Endothelial cell of umbilical vein (primary cell): ENCODE measurements at regions not wholly inside any gene's neighbourhood (a gene's known extent, or its start where the extent isn't known, plus 50 kb on each side); places are given as distances from the start of the nearest gene placed in this dataset.

Experiments
- BruUV-seq: library from RNA; stranded (reverse); fragments of 400-500 nt; replicated peaks from 2 replicates; lab custom pipeline; 2021; lab: Mats Ljungman, UMichigan
- CTCF ChIA-PET: fragments of 300-600, 350-600 bp; sonication (Branson Sonifier 250); formaldehyde crosslinking; loops from one replicate; lab custom pipeline; 2021; ENCODE audit warnings: antibody characterized with exemption, inconsistent platforms; lab: Charles Lee
- POLR2A ChIA-PET: fragments of 300-600, 350-600 bp; sonication (Branson Sonifier 250); formaldehyde crosslinking; loops from one replicate; lab custom pipeline; 2021; ENCODE audit warnings: antibody characterized with exemption, inconsistent platforms; lab: Charles Lee
- DNase-seq: peaks from one replicate; pipeline ENCODE4 v3.0.0-alpha.2; 2011; ENCODE audit warnings: low read depth, low spot score
- FAIRE-seq: peaks from 2 replicates; lab custom pipeline; 2011; peaks lifted over from hg19 to GRCh38; lab: Jason Lieb, UNC
- H2AFZ ChIP-seq: 2 replicates; pipeline ENCODE4 v1.6.0; 2012; ENCODE audit warnings: low read depth, low read length, control low read depth, inconsistent platforms
- H3K27ac ChIP-seq: 2 replicates; pipeline ENCODE4 v1.5.1; 2011; ENCODE audit warnings: low read depth, mild to moderate bottlenecking, control low read depth, low read length, moderate library complexity; ENCODE audit not compliant: insufficient read depth
- H3K27me3 ChIP-seq, 2 experiments: 2 replicates each; pipeline versions ENCODE4 v1.6.0 to v1.6.1; 2011; ENCODE audit warnings: low read length in 2 of 2, mixed read lengths in 1 of 2; ENCODE audit not compliant: control insufficient read depth in 2 of 2, insufficient read depth in 2 of 2
- H3K36me3 ChIP-seq, 2 experiments: 2 replicates in 1 of 2; 3 replicates in 1 of 2; pipeline ENCODE4 v1.5.1; 2011; ENCODE audit warnings: low read length in 2 of 2, mild to moderate bottlenecking in 1 of 2, moderate library complexity in 1 of 2; ENCODE audit not compliant: control insufficient read depth in 2 of 2, insufficient read depth in 2 of 2; ENCODE audit errors: extremely low read depth in 1 of 2
- H3K4me1 ChIP-seq: 3 replicates; pipeline ENCODE4 v1.5.1; 2011; ENCODE audit warnings: mild to moderate bottlenecking, low read length; ENCODE audit not compliant: control insufficient read depth, insufficient read depth; ENCODE audit errors: extremely low read depth
- H3K4me2 ChIP-seq: 2 replicates; pipeline ENCODE4 v1.6.1; 2011; ENCODE audit warnings: low read length, control low read depth, mixed read lengths; ENCODE audit not compliant: insufficient read depth
- H3K4me3 ChIP-seq, 3 experiments: fragments of 200-600 bp in 1 of 3; sonication (generic), shearing (Covaris generic) in 1 of 3; replicated peaks in 1 of 3; 2 replicates each; pipeline ENCODE4 v1.5.1; 2011 to 2016; ENCODE audit warnings: control low read depth in 3 of 3, low read length in 3 of 3, mild to moderate bottlenecking in 2 of 3, inconsistent platforms in 1 of 3, low read depth in 1 of 3, moderate library complexity in 1 of 3; ENCODE audit not compliant: insufficient read depth in 1 of 3
- H3K79me2 ChIP-seq: 2 replicates; pipeline ENCODE4 v1.6.0; 2012; ENCODE audit warnings: low read length, inconsistent platforms; ENCODE audit not compliant: control insufficient read depth, insufficient read depth
- H3K9ac ChIP-seq: replicated peaks from 2 replicates; pipeline ENCODE3; 2011; ENCODE audit warnings: low read length, control low read depth; ENCODE audit not compliant: insufficient read depth; ENCODE audit errors: extremely low read depth
- H3K9me1 ChIP-seq: replicated peaks from 3 replicates; pipeline ENCODE4 v1.6.0; 2011; ENCODE audit warnings: mild to moderate bottlenecking, low read length; ENCODE audit not compliant: control insufficient read depth, insufficient read depth; ENCODE audit errors: extremely low read depth
- H3K9me3 ChIP-seq: replicated peaks from 2 replicates; pipeline ENCODE4 v1.5.1; 2012; ENCODE audit warnings: low read length, inconsistent platforms; ENCODE audit not compliant: control insufficient read depth, insufficient read depth
- H4K20me1 ChIP-seq: replicated peaks from 2 replicates; pipeline ENCODE3; 2011; ENCODE audit warnings: mild to moderate bottlenecking, low read length; ENCODE audit not compliant: control insufficient read depth, insufficient read depth; ENCODE audit errors: extremely low read depth
- EZH2 ChIP-seq: IDR thresholded peaks from 2 replicates; pipeline ENCODE4 v1.6.1; 2012; ENCODE audit warnings: borderline replicate concordance, low read depth, mild to moderate bottlenecking, moderate library complexity, low read length, inconsistent platforms; ENCODE audit not compliant: severe bottlenecking
- FOS ChIP-seq: IDR thresholded peaks from 2 replicates; pipeline ENCODE4 v1.6.1; 2011; ENCODE audit warnings: mild to moderate bottlenecking, low read length, moderate library complexity, borderline replicate concordance; ENCODE audit not compliant: insufficient read depth
- GATA2 ChIP-seq: IDR thresholded peaks from 2 replicates; pipeline ENCODE4 v1.7.0; 2011; ENCODE audit warnings: low read depth, mild to moderate bottlenecking, moderate library complexity, mixed read lengths, low read length; ENCODE audit not compliant: insufficient read length, insufficient read depth
- JUN ChIP-seq: IDR thresholded peaks from 2 replicates; pipeline ENCODE4 v1.6.1; 2011; ENCODE audit warnings: borderline replicate concordance, low read depth; ENCODE audit not compliant: insufficient read length, insufficient read depth
- MYC ChIP-seq: IDR thresholded peaks from one replicate; pipeline ENCODE4 v1.6.1; 2011; ENCODE audit warnings: mild to moderate bottlenecking, low read depth, low read length
- POLR2A ChIP-seq: IDR thresholded peaks from 2 replicates; pipeline ENCODE4 v1.6.1; 2012; ENCODE audit warnings: low read depth, mild to moderate bottlenecking, control low read depth, low read length
- POLR2AphosphoS5 ChIP-seq: IDR thresholded peaks from 2 replicates; pipeline ENCODE4 v1.6.1; 2012; ENCODE audit warnings: low read depth, mild to moderate bottlenecking, control low read depth, low read length, moderate library complexity; ENCODE audit not compliant: insufficient read depth
- dilution Hi-C: fragments of 300-500 bp; cut with MboI; formaldehyde crosslinking; loops from one replicate; pipeline ENCODE4 v1.15.0; 2019; ENCODE audit warnings: low sequenced_read_pairs; ENCODE audit not compliant: extremely low pct_ligation_motif_present
- intact Hi-C: fragments of 100-400 bp; cut with micrococcal nuclease; formaldehyde crosslinking; loops from one replicate; pipeline ENCODE4 v1.10.0; 2022
- TF ChIP-seq, protein P1 (sequence below): IDR thresholded peaks from 2 replicates; pipeline ENCODE4 v1.6.1; 2011; ENCODE audit not compliant: insufficient read depth, insufficient read length
- TF ChIP-seq, protein P2 (sequence below), 2 donors: IDR thresholded peaks; 1 replicate in 1 of 2; 2 replicates in 1 of 2; pipeline ENCODE4 v1.5.1; 2011; ENCODE audit warnings: low read length in 2 of 2, mild to moderate bottlenecking in 2 of 2, moderate library complexity in 2 of 2, control low read depth in 1 of 2, inconsistent platforms in 1 of 2, low read depth in 1 of 2; ENCODE audit not compliant: insufficient read depth in 1 of 2; ENCODE audit errors: extremely low read depth in 1 of 2

DNA sequence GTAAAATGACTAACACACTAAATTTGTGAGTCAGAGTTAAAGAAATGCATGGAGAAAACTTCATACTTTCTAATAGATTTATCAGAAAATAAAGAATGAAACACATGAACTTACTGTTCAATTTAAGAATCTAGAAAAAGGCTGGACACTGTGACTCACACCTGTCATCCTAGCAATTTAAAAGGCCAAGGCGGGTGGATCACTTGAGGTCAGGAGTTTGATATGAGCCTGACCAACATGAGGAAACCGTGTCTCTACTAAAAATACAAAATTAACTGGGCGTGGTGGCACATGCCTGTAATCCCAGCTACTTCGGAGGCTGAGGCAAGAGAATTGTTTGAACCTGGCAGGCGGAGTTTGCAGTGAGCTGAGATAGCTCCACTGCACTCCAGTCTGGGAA lies 1106.2 kb upstream of the LRRN3 start:
- Histone ChIP-seq H3K4me1 (no peaks in the 10 kb centered on the region), H3K9me1 (no peaks in the 10 kb centered on the region), H3K27ac (no peak overlapping the region), H3K27me3 (no peaks in the 10 kb centered on the region), H3K79me2 (no peaks in the 10 kb centered on the region), H3K9me3 (no peaks in the 10 kb centered on the region), H3K36me3 (no peaks in the 10 kb centered on the region), H2AFZ (no peak overlapping the region), H3K4me2 (no peak overlapping the region), H4K20me1 (no peaks in the 10 kb centered on the region), H3K4me3 (no peak overlapping the region), H3K9ac (no peak overlapping the region)
- intact Hi-C loops, result no loop called here
- FAIRE-seq (no peak), DNase-seq (no peak)
- ChIA-PET POLR2A (no interaction called here), CTCF (no interaction called here)
- dilution Hi-C loops, result no loop called here
- BruUV-seq, result no TSS peak
- no peak for TF ChIP-seq JUN
- TF ChIP-seq, protein P1, sequence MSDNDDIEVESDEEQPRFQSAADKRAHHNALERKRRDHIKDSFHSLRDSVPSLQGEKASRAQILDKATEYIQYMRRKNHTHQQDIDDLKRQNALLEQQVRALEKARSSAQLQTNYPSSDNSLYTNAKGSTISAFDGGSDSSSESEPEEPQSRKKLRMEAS, result no peak
- no peak for TF ChIP-seq POLR2A
- no peak for TF ChIP-seq FOS
- TF ChIP-seq MYC, result no peak
- no peak for TF ChIP-seq GATA2
- no peak for TF ChIP-seq EZH2
- no peak for TF ChIP-seq POLR2AphosphoS5
- TF ChIP-seq, protein P2, sequence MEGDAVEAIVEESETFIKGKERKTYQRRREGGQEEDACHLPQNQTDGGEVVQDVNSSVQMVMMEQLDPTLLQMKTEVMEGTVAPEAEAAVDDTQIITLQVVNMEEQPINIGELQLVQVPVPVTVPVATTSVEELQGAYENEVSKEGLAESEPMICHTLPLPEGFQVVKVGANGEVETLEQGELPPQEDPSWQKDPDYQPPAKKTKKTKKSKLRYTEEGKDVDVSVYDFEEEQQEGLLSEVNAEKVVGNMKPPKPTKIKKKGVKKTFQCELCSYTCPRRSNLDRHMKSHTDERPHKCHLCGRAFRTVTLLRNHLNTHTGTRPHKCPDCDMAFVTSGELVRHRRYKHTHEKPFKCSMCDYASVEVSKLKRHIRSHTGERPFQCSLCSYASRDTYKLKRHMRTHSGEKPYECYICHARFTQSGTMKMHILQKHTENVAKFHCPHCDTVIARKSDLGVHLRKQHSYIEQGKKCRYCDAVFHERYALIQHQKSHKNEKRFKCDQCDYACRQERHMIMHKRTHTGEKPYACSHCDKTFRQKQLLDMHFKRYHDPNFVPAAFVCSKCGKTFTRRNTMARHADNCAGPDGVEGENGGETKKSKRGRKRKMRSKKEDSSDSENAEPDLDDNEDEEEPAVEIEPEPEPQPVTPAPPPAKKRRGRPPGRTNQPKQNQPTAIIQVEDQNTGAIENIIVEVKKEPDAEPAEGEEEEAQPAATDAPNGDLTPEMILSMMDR (IDR thresholded peaks at IDR 0.05; ENCODE audit: extremely low read depth in 1 of 2, insufficient read depth in 1 of 2, low read depth in 1 of 2, low read length in 2 of 2), result no peak
